ENCODE measurements at regions not wholly inside any gene's neighbourhood (a gene's known extent, or its start where the extent isn't known, plus 50 kb on each side); places are given as distances from the start of the nearest gene placed in this dataset.
"Not testable (repeated sequence)": the region's sequence is repeated elsewhere in the genome, so short reads cannot be mapped to it uniquely, and the experiment has no call there.

GRCh38 chr3:27635006-27635405 lies 87.1 kb downstream of the EOMES start:
- TF ChIP-seq, protein P1, sequence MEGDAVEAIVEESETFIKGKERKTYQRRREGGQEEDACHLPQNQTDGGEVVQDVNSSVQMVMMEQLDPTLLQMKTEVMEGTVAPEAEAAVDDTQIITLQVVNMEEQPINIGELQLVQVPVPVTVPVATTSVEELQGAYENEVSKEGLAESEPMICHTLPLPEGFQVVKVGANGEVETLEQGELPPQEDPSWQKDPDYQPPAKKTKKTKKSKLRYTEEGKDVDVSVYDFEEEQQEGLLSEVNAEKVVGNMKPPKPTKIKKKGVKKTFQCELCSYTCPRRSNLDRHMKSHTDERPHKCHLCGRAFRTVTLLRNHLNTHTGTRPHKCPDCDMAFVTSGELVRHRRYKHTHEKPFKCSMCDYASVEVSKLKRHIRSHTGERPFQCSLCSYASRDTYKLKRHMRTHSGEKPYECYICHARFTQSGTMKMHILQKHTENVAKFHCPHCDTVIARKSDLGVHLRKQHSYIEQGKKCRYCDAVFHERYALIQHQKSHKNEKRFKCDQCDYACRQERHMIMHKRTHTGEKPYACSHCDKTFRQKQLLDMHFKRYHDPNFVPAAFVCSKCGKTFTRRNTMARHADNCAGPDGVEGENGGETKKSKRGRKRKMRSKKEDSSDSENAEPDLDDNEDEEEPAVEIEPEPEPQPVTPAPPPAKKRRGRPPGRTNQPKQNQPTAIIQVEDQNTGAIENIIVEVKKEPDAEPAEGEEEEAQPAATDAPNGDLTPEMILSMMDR (conservative IDR thresholded peaks at IDR 0.05; ENCODE audit: low read length): not testable (repeated sequence)
- TF ChIP-seq EZH2phosphoT487 (IDR thresholded peaks at IDR 0.05; ENCODE audit: borderline replicate concordance, low read depth, low read length): not testable (repeated sequence)
